H9 (cell line): ENCODE measurements at regions not wholly inside any gene's neighbourhood (a gene's known extent, or its start where the extent isn't known, plus 50 kb on each side); places are given as distances from the start of the nearest gene placed in this dataset.

Experiments
- DNase-seq: peaks from one replicate; pipeline ENCODE4 v3.0.0-alpha.2; 2017
- H2AFZ ChIP-seq: one replicate; pipeline ENCODE4 v1.6.1; 2013; ENCODE audit warnings: mild to moderate bottlenecking, low read length, control low read depth, moderate library complexity
- H2AK5ac ChIP-seq: 2 replicates; pipeline ENCODE4 v1.6.1; 2013; ENCODE audit warnings: low read length, control low read depth, mixed read lengths; ENCODE audit not compliant: insufficient read length
- H2BK120ac ChIP-seq: one replicate; pipeline ENCODE4 v1.6.1; 2013; ENCODE audit warnings: low read depth, mild to moderate bottlenecking, low read length, control low read depth, inconsistent platforms; ENCODE audit not compliant: poor library complexity, severe bottlenecking
- H2BK12ac ChIP-seq: 2 replicates; pipeline ENCODE4 v1.6.1; 2013; ENCODE audit warnings: low read length, control low read depth, mixed read lengths, low read depth; ENCODE audit not compliant: insufficient read length
- H2BK15ac ChIP-seq: 2 replicates; pipeline ENCODE4 v1.6.1; 2013; ENCODE audit warnings: low read depth, low read length, control low read depth
- H2BK20ac ChIP-seq: one replicate; pipeline ENCODE4 v1.6.1; 2013; ENCODE audit warnings: low read depth, mild to moderate bottlenecking, low read length, control low read depth, inconsistent platforms; ENCODE audit not compliant: poor library complexity, severe bottlenecking
- H2BK5ac ChIP-seq: 2 replicates; pipeline ENCODE4 v1.6.1; 2013; ENCODE audit warnings: low read length, control low read depth, mixed read lengths; ENCODE audit not compliant: insufficient read length
- H3K14ac ChIP-seq: 2 replicates; pipeline ENCODE4 v1.6.1; 2013; ENCODE audit warnings: low read length, control low read depth; ENCODE audit not compliant: insufficient read depth
- H3K18ac ChIP-seq: 2 replicates; pipeline ENCODE4 v1.6.1; 2013; ENCODE audit warnings: low read depth, mild to moderate bottlenecking, mixed read lengths, low read length, control low read depth; ENCODE audit not compliant: insufficient read length
- H3K23ac ChIP-seq: 2 replicates; pipeline ENCODE4 v1.6.1; 2013; ENCODE audit warnings: low read length, control low read depth, mixed read lengths, low read depth; ENCODE audit not compliant: insufficient read length
- H3K23me2 ChIP-seq: 2 replicates; pipeline ENCODE4 v1.6.1; 2013; ENCODE audit warnings: low read depth, mild to moderate bottlenecking, mixed read lengths, low read length, control low read depth; ENCODE audit not compliant: insufficient read length, poor library complexity, severe bottlenecking
- H3K27ac ChIP-seq: 2 replicates; pipeline ENCODE4 v1.5.1; 2013; ENCODE audit warnings: low read length, control low read depth, mixed read lengths, low read depth; ENCODE audit not compliant: insufficient read length
- H3K27me3 ChIP-seq: 2 replicates; pipeline ENCODE4 v1.6.1; 2013; ENCODE audit warnings: low read length, control low read depth, inconsistent platforms; ENCODE audit not compliant: insufficient read depth
- H3K4ac ChIP-seq: 2 replicates; pipeline ENCODE4 v1.6.1; 2013; ENCODE audit warnings: low read depth, mild to moderate bottlenecking, control low read depth, inconsistent platforms, low read length, moderate library complexity
- H3K4me1 ChIP-seq: 2 replicates; pipeline ENCODE4 v1.6.1; 2013; ENCODE audit warnings: low read length, control low read depth, inconsistent platforms; ENCODE audit not compliant: insufficient read depth
- H3K4me2 ChIP-seq: 2 replicates; pipeline ENCODE4 v1.6.1; 2013; ENCODE audit warnings: low read length, control low read depth, mixed read lengths; ENCODE audit not compliant: insufficient read length, insufficient read depth
- H3K56ac ChIP-seq: 2 replicates; pipeline ENCODE4 v1.6.1; 2013; ENCODE audit warnings: low read depth, mild to moderate bottlenecking, mixed read lengths, low read length, control low read depth; ENCODE audit not compliant: insufficient read length
- H3K79me1 ChIP-seq: 2 replicates; pipeline ENCODE4 v1.6.1; 2013; ENCODE audit warnings: low read depth, mild to moderate bottlenecking, moderate library complexity, low read length, control low read depth, inconsistent platforms; ENCODE audit not compliant: insufficient read depth, poor library complexity, severe bottlenecking
- H3K79me2 ChIP-seq: 2 replicates; pipeline ENCODE4 v1.6.1; 2013; ENCODE audit warnings: low read length, control low read depth, inconsistent platforms; ENCODE audit not compliant: insufficient read depth
- H3K9ac ChIP-seq: 2 replicates; pipeline ENCODE4 v1.6.1; 2013; ENCODE audit warnings: low read length, control low read depth, mixed read lengths; ENCODE audit not compliant: insufficient read length; ENCODE audit errors: extremely low read depth
- H3K9me3 ChIP-seq: one replicate; pipeline ENCODE4 v1.6.1; 2013; ENCODE audit warnings: low read depth, low read length, inconsistent platforms; ENCODE audit not compliant: control insufficient read depth
- H3T11ph ChIP-seq: one replicate; pipeline ENCODE4 v1.6.1; 2013; ENCODE audit warnings: mild to moderate bottlenecking, low read length, control low read depth, inconsistent platforms
- H4K20me1 ChIP-seq: one replicate; pipeline ENCODE4 v1.6.1; 2013; ENCODE audit not compliant: control insufficient read depth, insufficient read length, insufficient read depth
- H4K5ac ChIP-seq: 2 replicates; pipeline ENCODE4 v1.6.1; 2013; ENCODE audit warnings: low read depth, mild to moderate bottlenecking, mixed read lengths, low read length, control low read depth; ENCODE audit not compliant: insufficient read length
- H4K8ac ChIP-seq: replicated peaks from 2 replicates; pipeline ENCODE4 v1.6.1; 2013; ENCODE audit warnings: low read length, control low read depth, mixed read lengths, low read depth; ENCODE audit not compliant: insufficient read length
- H4K91ac ChIP-seq: 2 replicates; pipeline ENCODE4 v1.6.1; 2013; ENCODE audit warnings: low read depth, mild to moderate bottlenecking, moderate library complexity, mixed read lengths, low read length, control low read depth; ENCODE audit not compliant: insufficient read length
- H3K27ac Mint-ChIP-seq, 3 experiments: 2 replicates in 2 of 3; 3 replicates in 1 of 3; pipeline ENCODE4 v1.8.0; 2020 to 2021; ENCODE audit warnings: mixed read lengths in 3 of 3, mild to moderate bottlenecking in 1 of 3, moderate library complexity in 1 of 3
- H3K27me3 Mint-ChIP-seq: 2 replicates; pipeline ENCODE4 v1.8.0; 2021; ENCODE audit warnings: low read depth, mild to moderate bottlenecking, moderate library complexity, mixed read lengths
- H3K36me3 Mint-ChIP-seq, 3 experiments: 2 replicates in 2 of 3; 3 replicates in 1 of 3; pipeline ENCODE4 v1.8.0; 2020 to 2021; ENCODE audit warnings: low read depth in 3 of 3, mixed read lengths in 3 of 3; ENCODE audit not compliant: insufficient read depth in 1 of 3
- H3K4me1 Mint-ChIP-seq, 2 experiments: 2 replicates each; pipeline ENCODE4 v1.8.0; 2020; ENCODE audit warnings: mixed read lengths in 2 of 2
- H3K4me3 Mint-ChIP-seq, 2 experiments: 2 replicates in 1 of 2; 3 replicates in 1 of 2; pipeline ENCODE4 v1.8.0; 2020 to 2021; ENCODE audit warnings: mild to moderate bottlenecking in 2 of 2, mixed read lengths in 2 of 2, moderate library complexity in 1 of 2
- H3K9me3 Mint-ChIP-seq, 2 experiments: 2 replicates in 1 of 2; 3 replicates in 1 of 2; pipeline ENCODE4 v1.8.0; 2020; ENCODE audit warnings: mild to moderate bottlenecking in 2 of 2, mixed read lengths in 2 of 2, moderate library complexity in 1 of 2
- CTCF ChIP-seq: fragments of 200-600 bp; sonication (generic); conservative IDR thresholded peaks from 3 replicates; pipeline ENCODE4 v1.8.0; 2021; ENCODE audit warnings: antibody characterized with exemption, mild to moderate bottlenecking
- WGBS: extraction: QIAGEN DNeasy Blood & Tissue Kit; methylation state at CpG from one replicate; pipeline ENCODE4 v1.1.7; 2013; ENCODE audit warnings: missing lambda C conversion rate, low lambda C conversion rate, mixed read lengths; ENCODE audit not compliant: insufficient read length; ENCODE audit errors: extremely low coverage; 5-methylcytosine and 5-hydroxymethylcytosine counted together

GRCh38 chr6:165844232-165844631 is 181.2 kb upstream of the PDE10A start:
- H2BK12ac ChIP-seq = no peak overlapping the region
- WGBS = no CpG with 5 or more reads among the region's 5 CpGs
- H3K4me1 Mint-ChIP-seq = peaks cover 54 to 56% of the 10 kb centered on the region in 2 experiments
- H3K79me1 ChIP-seq = no peaks in the 10 kb centered on the region
- no peak overlapping the region for H3K4me2 ChIP-seq
- no peak for DNase-seq
- no peak overlapping the region for H4K91ac ChIP-seq
- no peak overlapping the region for H4K8ac ChIP-seq
- no peak overlapping the region for H3K23ac ChIP-seq
- H4K5ac ChIP-seq = no peak overlapping the region
- no peaks in the 10 kb centered on the region for H3K27me3 ChIP-seq
- H3K14ac ChIP-seq = no peak overlapping the region
- H2BK5ac ChIP-seq = no peak overlapping the region
- TF ChIP-seq CTCF = no peak
- no peak overlapping the region for H2BK15ac ChIP-seq
- no peak overlapping the region for H3K27ac ChIP-seq
- H3T11ph ChIP-seq = no peak overlapping the region
- no peak overlapping the region for H3K27ac Mint-ChIP-seq
- no peak overlapping the region for H2AK5ac ChIP-seq
- H3K9ac ChIP-seq = no peak overlapping the region
- no peaks in the 10 kb centered on the region for H3K23me2 ChIP-seq
- H2BK120ac ChIP-seq = no peak overlapping the region
- no peak overlapping the region for H3K4ac ChIP-seq
- peaks cover 12% of the 10 kb centered on the region for H3K27me3 Mint-ChIP-seq
- H2BK20ac ChIP-seq = no peak overlapping the region
- no peaks in the 10 kb centered on the region for H3K9me3 ChIP-seq
- no peak overlapping the region for H3K18ac ChIP-seq
- peaks cover 4% of the 10 kb centered on the region in 2 experiments; a peak in 3 of 5 replicates for H3K9me3 Mint-ChIP-seq
- no peaks in the 10 kb centered on the region for H3K79me2 ChIP-seq
- H4K20me1 ChIP-seq = no peaks in the 10 kb centered on the region
- H3K4me1 ChIP-seq = peaks cover 10% of the 10 kb centered on the region
- H3K4me3 Mint-ChIP-seq = no peak overlapping the region
- no peak overlapping the region for H3K56ac ChIP-seq
- no peak overlapping the region for H2AFZ ChIP-seq
- H3K36me3 Mint-ChIP-seq = peaks cover 0 to 7% (median 0%) of the 10 kb centered on the region in 3 experiments; a peak in 2 of 7 replicates
